ENCODE measurements at regions not wholly inside any gene's neighbourhood (a gene's known extent, or its start where the extent isn't known, plus 50 kb on each side); places are given as distances from the start of the nearest gene placed in this dataset.
"Not testable (repeated sequence)": the region's sequence is repeated elsewhere in the genome, so short reads cannot be mapped to it uniquely, and the experiment has no call there.

- not testable (repeated sequence) for DNase-seq (ENCODE audit: low spot score)
These were observed 68.7 kb downstream of the PRKAB2 start for GRCh38 chr1:147103416-147104155.

DNA sequence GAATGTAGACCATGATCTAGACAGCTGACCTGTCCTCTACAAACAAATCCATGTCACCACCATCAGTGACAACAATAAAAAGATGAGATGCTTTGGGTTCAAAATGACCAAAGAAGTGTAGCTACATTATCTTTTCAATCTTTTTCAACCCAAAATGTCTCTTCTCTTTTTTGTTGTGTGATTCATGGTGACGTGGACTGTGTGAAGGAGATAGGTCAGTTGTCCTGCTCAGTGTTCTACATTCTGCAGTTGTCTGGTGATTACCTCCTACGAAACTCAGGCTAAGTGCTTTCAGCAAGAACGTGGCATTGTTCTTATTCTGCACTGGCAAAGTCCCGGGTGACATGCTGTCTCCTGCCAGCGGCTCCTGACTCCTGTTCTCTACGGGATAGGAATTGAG lies 73.1 kb downstream of the PRKAB2 start:
- DNase-seq (ENCODE audit: low spot score), result no peak

GRCh38 chr1:147098338-147098973 lies 73.8 kb downstream of the PRKAB2 start:
- DNase-seq (ENCODE audit: low spot score), result peak; percentile 21

DNA sequence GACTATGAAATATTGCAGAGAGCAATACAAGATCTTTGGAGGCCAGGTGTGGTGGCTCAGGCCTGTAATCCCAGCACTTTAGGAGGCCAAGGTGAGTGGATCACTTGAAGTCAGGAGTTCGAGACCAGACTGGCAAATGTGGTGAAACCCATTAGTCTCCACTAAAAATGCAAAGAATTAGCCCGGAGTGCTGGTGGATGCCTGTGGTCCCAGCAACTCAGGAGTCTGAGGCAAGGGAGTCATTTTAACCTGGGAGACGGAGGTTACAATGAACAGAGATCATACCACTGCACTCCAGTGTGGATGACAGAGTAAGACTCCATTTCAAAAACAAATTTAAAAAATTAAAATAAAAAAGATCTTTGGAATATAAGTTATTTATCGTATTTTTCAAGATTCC lies 76.6 kb downstream of the PRKAB2 start:
- DNase-seq (ENCODE audit: low spot score), result no peak

GRCh38 chr1:147091801-147092200 lies 80.5 kb downstream of the PRKAB2 start:
- DNase-seq (ENCODE audit: low spot score), result no peak

DNA sequence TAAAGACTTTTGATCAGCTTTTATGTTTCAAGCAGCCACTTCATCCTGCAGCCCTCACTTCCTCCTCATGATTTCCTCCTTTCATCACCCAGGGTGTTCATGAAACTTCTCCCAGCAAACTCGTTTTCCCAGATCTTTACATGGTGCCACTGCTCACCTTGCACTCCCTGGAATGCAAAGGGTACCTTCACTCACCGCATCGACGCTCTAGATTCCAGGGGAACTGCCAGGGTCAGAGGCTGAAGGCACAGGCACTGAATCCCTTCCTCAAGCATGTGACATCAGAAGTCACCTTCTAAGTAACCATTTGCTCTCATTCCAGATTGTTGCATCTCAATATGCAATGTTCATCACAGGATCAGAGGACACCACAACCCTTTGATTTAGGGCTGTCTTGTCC lies 82.8 kb downstream of the PRKAB2 start:
- no peak for DNase-seq (ENCODE audit: low spot score)

- DNase-seq (ENCODE audit: low spot score), result no peak
These were observed 86.1 kb downstream of the PRKAB2 start for GRCh38 chr1:147086129-147086528.

- peak; percentile 97 for DNase-seq (ENCODE audit: low spot score)
These were observed 87.8 kb downstream of the PRKAB2 start for GRCh38 chr1:147084273-147085096.

DNA sequence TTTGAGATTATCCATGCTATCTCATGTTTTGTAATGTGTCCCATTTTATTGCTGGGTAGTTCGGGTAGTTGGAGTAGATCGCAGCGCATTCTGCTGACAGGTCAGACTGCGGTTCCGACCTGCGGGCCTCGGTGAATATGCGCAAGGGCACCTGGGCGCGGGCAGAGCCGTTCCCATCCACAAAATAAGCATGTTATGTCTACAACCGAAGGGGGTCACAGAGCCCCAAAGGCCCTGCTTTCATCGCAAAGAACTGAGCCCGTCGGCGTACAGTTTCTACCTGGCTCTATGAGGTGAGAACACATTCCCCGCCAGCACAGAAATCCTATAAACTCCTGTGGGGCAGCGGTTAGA lies 88.4 kb downstream of the PRKAB2 start:
- no peak for DNase-seq (ENCODE audit: low spot score)

GRCh38 chr1:147080671-147081394 lies 91.4 kb downstream of the PRKAB2 start:
- DNase-seq (ENCODE audit: low spot score), result no peak

GRCh38 chr1:147080006-147080661 lies 92.1 kb downstream of the PRKAB2 start:
- no peak for DNase-seq (ENCODE audit: low spot score)

GRCh38 chr1:147079400-147080005 lies 92.8 kb downstream of the PRKAB2 start:
- no peak for DNase-seq (ENCODE audit: low spot score)

DNA sequence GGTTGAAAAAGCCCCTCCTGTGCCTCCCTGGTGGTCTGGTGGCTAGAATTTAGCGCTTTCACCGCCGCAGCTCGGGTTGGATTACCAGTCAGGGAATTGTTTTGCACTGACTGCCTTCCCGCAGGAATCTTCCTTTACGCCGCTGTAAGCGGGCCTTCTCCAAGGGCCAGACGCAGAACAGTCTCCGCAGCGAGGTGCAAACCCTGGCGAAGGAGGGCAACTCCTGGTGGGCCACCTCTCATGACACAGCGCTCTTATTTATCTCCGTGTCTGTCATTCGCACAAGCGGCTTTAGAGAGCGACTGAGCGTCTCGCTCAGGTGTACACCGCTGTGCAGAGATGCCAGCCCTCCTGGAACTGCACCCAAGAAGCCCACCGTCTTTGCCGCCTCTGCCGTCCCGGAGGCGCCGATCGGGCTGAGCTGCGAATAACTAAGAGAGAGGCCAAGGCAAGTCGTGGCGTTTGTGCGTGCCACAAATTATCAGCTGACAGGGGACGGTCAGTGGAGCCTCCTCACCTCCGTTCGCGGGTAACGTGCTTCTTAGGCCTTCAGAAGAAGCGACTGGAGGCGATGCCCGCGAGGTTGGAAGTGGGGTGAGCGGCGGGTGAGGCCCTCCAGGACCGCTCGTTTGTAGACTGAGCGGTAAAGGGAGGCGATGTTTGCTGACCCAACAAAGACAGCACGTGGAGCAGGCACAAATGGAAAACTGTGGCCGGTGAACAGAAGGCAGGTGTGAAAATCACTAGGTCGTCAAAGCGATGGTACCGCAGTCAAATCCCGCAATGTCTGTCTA lies 93.5 kb downstream of the PRKAB2 start:
- no peak for DNase-seq (ENCODE audit: low spot score)

DNA sequence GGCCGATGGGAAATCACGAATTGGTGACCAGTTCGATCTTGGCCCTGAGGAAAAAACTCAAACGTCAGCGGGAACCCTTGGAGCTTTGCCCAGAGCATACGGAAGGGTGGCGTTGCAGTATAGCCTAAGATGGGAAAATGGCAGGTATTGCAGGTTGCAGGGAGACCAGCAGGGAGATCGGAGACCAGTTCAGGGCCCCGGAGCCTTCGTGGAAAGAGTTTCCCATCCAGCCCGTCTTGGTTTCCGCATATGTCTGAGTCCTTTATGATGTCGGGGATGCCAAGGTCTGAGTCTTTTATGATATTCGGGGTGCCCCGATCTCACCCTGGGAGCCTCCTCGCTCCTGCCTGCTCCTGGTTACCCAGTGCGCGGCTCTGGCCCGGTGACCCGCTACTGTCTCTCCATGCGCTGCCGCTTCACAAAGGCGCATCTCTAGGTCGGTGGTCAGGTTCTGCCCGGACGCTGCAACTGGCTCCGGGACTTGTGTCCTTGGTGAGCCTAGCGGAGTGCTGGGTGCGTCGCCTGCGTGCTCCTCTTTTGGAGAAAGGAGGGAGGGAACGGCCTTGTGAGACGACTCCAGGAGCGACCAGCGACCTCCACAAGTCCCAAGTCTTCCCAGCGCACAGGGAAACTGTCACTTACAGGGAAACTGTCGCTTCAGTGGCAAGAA lies 94.2 kb downstream of the PRKAB2 start:
- DNase-seq (ENCODE audit: low spot score), result no peak

GRCh38 chr1:147077523-147077922 lies 94.7 kb downstream of the PRKAB2 start:
- DNase-seq (ENCODE audit: low spot score), result no peak

GRCh38 chr1:147077081-147077480 lies 95.2 kb downstream of the PRKAB2 start:
- DNase-seq (ENCODE audit: low spot score), result no peak

GRCh38 chr1:147076442-147076841 lies 95.8 kb downstream of the PRKAB2 start:
- DNase-seq (ENCODE audit: low spot score), result no peak

DNA sequence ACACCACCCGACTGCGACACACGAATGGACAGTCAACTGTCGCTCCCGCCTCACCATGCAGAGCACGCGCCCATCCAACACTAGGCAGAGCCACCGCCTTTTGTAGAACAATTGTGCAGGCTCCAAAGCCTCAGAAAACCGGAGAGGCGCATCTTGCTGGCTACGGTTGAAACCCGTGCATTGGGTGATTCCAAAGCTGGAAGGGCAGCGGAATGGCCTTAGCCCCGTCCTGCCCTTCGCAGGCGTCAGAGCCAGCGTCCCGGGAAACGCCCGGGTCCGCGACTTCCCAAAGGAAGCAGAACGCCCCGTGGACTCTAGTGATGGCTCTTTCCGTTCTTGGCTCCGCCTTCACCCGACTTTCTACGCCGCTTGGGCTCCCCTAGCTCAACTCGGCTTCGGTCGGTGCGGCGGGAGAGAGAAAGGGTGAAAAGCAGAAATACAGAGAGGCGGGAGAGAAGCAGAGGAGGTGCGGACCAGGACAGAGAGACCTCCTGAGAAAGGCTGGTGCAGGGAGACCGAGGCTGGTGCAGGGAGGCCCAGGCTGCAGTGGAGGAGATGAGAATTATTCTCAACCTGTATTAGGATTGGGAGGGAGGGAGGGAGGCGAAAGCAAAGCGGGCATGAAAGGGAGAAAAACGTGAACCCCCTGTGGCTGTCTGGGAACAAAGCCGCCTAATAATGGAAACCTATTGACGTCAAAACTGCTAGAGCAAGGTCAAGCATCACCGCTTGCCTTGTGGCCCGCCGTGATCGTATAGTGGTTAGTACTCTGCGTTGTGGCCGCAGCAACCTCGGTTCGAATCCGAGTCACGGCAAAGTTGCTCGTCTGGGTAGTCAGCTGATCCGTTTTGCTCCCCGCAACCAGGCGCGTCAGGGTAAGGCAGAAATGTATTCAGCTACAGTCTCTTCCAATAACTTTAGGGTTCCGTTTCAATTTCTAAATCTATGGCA lies 99.5 kb downstream of the PRKAB2 start:
- peak; percentile 20 for DNase-seq (ENCODE audit: low spot score)

DNA sequence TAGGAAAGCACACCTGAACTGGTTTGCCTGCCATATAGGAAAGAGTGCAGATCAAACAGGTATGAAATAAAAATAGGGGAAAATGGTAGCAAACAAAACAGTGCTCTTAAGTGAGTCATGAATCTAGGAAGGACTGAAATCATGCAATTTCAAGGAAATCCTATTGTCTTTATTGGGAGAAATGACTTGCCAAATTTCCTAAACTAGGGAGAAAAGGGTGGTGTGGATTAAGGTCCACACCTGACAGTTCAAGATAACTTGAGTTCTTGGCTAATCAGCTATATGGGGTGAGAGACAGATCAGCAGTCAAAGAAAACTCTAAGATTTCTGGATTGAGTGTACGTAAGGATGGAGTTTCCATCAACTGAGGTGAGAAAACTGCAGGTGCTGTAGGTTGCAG lies 101.1 kb downstream of the PRKAB2 start:
- DNase-seq (ENCODE audit: low spot score), result no peak

All from kidney tubule cell (primary cell).